ENCODE measurements at regions not wholly inside any gene's neighbourhood (a gene's known extent, or its start where the extent isn't known, plus 50 kb on each side); places are given as distances from the start of the nearest gene placed in this dataset.

DNA sequence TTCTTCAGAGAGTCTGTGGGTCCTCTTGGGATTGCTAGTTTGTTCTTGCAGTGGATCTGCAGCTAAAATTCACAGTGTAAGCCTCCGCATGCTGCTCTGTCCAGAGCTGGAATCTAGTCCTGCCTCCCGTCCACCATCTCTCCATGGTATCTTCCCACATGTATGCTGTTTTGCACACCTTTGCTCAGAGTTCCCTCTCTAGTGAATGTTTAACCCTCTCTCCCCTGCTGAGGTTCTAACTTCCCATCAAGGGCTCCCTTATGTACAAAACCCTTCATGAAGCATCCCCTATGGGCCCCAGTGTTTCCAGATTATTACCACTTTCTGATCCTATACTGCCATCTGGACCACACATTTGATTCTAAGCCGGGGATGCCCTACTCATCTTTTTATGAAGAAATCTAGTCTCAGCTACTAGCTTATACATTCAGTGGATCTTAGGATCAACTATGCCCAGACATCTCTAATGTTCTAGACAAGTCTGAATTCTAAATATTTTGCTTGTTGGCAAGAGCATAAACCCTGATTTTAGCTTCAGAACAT is 157.3 kb downstream of the CPEB2 start:
- no peak overlapping the region for H2AFZ ChIP-seq (ENCODE audit: low read length)
- H3K9me3 ChIP-seq (ENCODE audit: insufficient read depth, low read depth, low read length): no peaks in the 10 kb centered on the region
- H3K4me1 ChIP-seq (ENCODE audit: insufficient read depth, low read length, poor library complexity, severe bottlenecking): no peaks in the 10 kb centered on the region
- no peaks in the 10 kb centered on the region for H3K79me2 ChIP-seq (ENCODE audit: insufficient read depth, low read length)
- no peaks in the 10 kb centered on the region for H4K20me1 ChIP-seq (ENCODE audit: insufficient read depth, low read length, poor library complexity, severe bottlenecking)
- H3K9me2 ChIP-seq (replicated peaks; ENCODE audit: low read depth, low read length): no peaks in the 10 kb centered on the region
- TF ChIP-seq, protein P1, sequence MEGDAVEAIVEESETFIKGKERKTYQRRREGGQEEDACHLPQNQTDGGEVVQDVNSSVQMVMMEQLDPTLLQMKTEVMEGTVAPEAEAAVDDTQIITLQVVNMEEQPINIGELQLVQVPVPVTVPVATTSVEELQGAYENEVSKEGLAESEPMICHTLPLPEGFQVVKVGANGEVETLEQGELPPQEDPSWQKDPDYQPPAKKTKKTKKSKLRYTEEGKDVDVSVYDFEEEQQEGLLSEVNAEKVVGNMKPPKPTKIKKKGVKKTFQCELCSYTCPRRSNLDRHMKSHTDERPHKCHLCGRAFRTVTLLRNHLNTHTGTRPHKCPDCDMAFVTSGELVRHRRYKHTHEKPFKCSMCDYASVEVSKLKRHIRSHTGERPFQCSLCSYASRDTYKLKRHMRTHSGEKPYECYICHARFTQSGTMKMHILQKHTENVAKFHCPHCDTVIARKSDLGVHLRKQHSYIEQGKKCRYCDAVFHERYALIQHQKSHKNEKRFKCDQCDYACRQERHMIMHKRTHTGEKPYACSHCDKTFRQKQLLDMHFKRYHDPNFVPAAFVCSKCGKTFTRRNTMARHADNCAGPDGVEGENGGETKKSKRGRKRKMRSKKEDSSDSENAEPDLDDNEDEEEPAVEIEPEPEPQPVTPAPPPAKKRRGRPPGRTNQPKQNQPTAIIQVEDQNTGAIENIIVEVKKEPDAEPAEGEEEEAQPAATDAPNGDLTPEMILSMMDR (conservative IDR thresholded peaks at IDR 0.05; ENCODE audit: low read length): no peak
- TF ChIP-seq EZH2phosphoT487 (IDR thresholded peaks at IDR 0.05; ENCODE audit: borderline replicate concordance): no peak
- no peaks in the 10 kb centered on the region for H3K36me3 ChIP-seq (ENCODE audit: insufficient read depth, low read length)
- H3K27me3 ChIP-seq (ENCODE audit: insufficient read depth, low read length, poor library complexity, severe bottlenecking): no peaks in the 10 kb centered on the region
- H3K4me3 ChIP-seq (ENCODE audit: low read length, poor library complexity, severe bottlenecking): no peak overlapping the region
- no peak overlapping the region for H3K4me2 ChIP-seq (ENCODE audit: low read depth, low read length, poor library complexity, severe bottlenecking)
- no peak overlapping the region for H3K9ac ChIP-seq (ENCODE audit: low read depth, low read length, poor library complexity, severe bottlenecking)
- H3F3A ChIP-seq (ENCODE audit: low read depth): no peaks in the 10 kb centered on the region

DNA sequence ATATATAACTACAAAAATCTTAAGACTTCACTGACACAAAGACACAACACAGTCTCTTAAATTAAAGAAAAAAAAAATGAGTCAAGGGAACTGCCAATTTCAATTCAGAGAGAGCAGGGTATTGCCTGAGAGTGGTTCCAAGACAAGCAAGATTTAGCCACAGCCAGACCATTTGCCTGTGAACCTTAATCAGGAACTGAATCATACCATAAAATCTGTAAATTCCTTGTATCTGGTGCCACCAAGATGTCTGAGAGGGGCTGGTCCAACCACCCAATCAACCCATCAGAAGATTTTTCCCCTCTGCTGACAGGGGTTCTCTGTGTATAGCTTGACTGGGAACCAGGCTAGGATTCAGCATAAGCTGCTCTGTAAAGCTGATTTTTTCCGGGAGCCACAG is 159.2 kb downstream of the CPEB2 start:
- H3K9me2 ChIP-seq (replicated peaks; ENCODE audit: low read depth, low read length): no peaks in the 10 kb centered on the region
- TF ChIP-seq EZH2phosphoT487 (IDR thresholded peaks at IDR 0.05; ENCODE audit: borderline replicate concordance): no peak
- TF ChIP-seq, protein P1 (conservative IDR thresholded peaks at IDR 0.05; ENCODE audit: low read length): no peak
- H3K4me3 ChIP-seq (ENCODE audit: low read length, poor library complexity, severe bottlenecking): no peak overlapping the region
- no peak overlapping the region for H3K4me2 ChIP-seq (ENCODE audit: low read depth, low read length, poor library complexity, severe bottlenecking)
- H3K4me1 ChIP-seq (ENCODE audit: insufficient read depth, low read length, poor library complexity, severe bottlenecking): no peaks in the 10 kb centered on the region
- no peak overlapping the region for H3K9ac ChIP-seq (ENCODE audit: low read depth, low read length, poor library complexity, severe bottlenecking)
- no peaks in the 10 kb centered on the region for H3F3A ChIP-seq (ENCODE audit: low read depth)
- H3K27me3 ChIP-seq (ENCODE audit: insufficient read depth, low read length, poor library complexity, severe bottlenecking): no peaks in the 10 kb centered on the region
- no peak overlapping the region for H2AFZ ChIP-seq (ENCODE audit: low read length)
- H3K36me3 ChIP-seq (ENCODE audit: insufficient read depth, low read length): no peaks in the 10 kb centered on the region
- H3K9me3 ChIP-seq (ENCODE audit: insufficient read depth, low read depth, low read length): no peaks in the 10 kb centered on the region
- H4K20me1 ChIP-seq (ENCODE audit: insufficient read depth, low read length, poor library complexity, severe bottlenecking): no peaks in the 10 kb centered on the region
- H3K79me2 ChIP-seq (ENCODE audit: insufficient read depth, low read length): no peaks in the 10 kb centered on the region

DNA sequence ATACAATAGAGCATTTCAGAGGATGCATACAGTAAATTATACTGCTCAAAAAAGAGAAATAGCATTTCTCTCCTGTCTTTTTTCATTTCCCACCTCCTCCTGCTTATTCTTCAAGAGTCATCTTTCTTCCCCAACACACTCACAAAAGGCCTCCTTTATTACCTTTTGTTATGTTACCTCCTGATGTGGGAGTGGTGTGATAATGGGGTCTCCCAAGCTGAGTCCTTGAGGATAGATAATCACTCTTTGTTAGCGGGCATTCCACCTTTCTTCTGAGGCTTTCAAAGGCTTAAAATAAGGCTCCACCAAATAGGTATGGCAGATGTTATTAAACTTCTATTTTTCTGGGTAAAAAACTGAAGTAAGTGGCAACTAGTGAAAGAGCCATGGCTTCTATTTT is 159.8 kb downstream of the CPEB2 start:
- TF ChIP-seq, protein P1 (conservative IDR thresholded peaks at IDR 0.05; ENCODE audit: low read length): no peak
- TF ChIP-seq EZH2phosphoT487 (IDR thresholded peaks at IDR 0.05; ENCODE audit: borderline replicate concordance): no peak
- H3K4me3 ChIP-seq (ENCODE audit: low read length, poor library complexity, severe bottlenecking): no peak overlapping the region
- no peaks in the 10 kb centered on the region for H3F3A ChIP-seq (ENCODE audit: low read depth)
- no peak overlapping the region for H2AFZ ChIP-seq (ENCODE audit: low read length)
- H3K9ac ChIP-seq (ENCODE audit: low read depth, low read length, poor library complexity, severe bottlenecking): no peak overlapping the region
- H3K79me2 ChIP-seq (ENCODE audit: insufficient read depth, low read length): no peaks in the 10 kb centered on the region
- H3K4me2 ChIP-seq (ENCODE audit: low read depth, low read length, poor library complexity, severe bottlenecking): no peak overlapping the region
- H4K20me1 ChIP-seq (ENCODE audit: insufficient read depth, low read length, poor library complexity, severe bottlenecking): no peaks in the 10 kb centered on the region
- no peaks in the 10 kb centered on the region for H3K9me2 ChIP-seq (replicated peaks; ENCODE audit: low read depth, low read length)
- H3K9me3 ChIP-seq (ENCODE audit: insufficient read depth, low read depth, low read length): no peaks in the 10 kb centered on the region
- H3K36me3 ChIP-seq (ENCODE audit: insufficient read depth, low read length): no peaks in the 10 kb centered on the region
- H3K27me3 ChIP-seq (ENCODE audit: insufficient read depth, low read length, poor library complexity, severe bottlenecking): no peaks in the 10 kb centered on the region
- no peaks in the 10 kb centered on the region for H3K4me1 ChIP-seq (ENCODE audit: insufficient read depth, low read length, poor library complexity, severe bottlenecking)
